A549 (cell line): ENCODE measurements at regions not wholly inside any gene's neighbourhood (a gene's known extent, or its start where the extent isn't known, plus 50 kb on each side); places are given as distances from the start of the nearest gene placed in this dataset.
A peak's percentile ranks its signal among the peaks of the same experiment; 100 is the strongest.

ENCODE experiments used
- ATAC-seq, 2 experiments: fragments of 200-7000 bp in 1 of 2; fragments of >200 bp in 1 of 2; cut with Nextera tagmentation in 1 of 2; cut with Tn5 transposase in 1 of 2; 3 replicates each; pipeline versions ENCODE4 v1.8.0 to v1.9.1; 2018 to 2020; ENCODE audit warnings: mild to moderate bottlenecking in 1 of 2, moderate library complexity in 1 of 2
- CTCF ChIA-PET: fragments of 300-600 bp; sonication (Branson Sonifier 250); formaldehyde crosslinking; extraction: SDS; loops from one replicate; lab custom pipeline; 2021; ENCODE audit warnings: antibody characterized with exemption, inconsistent platforms; lab: Yijun Ruan, JAX
- POLR2A ChIA-PET: fragments of 350-600 bp; formaldehyde crosslinking; extraction: SDS; loops from one replicate; lab custom pipeline; 2021; ENCODE audit warnings: antibody characterized with exemption, inconsistent platforms; lab: Yijun Ruan, JAX
- DNase-seq, 2 experiments: peaks; one replicate each; pipeline versions ENCODE4 v3.0.0 to v3.0.0-alpha.2; 2011 to 2016; ENCODE audit warnings: low read depth in 1 of 2, low spot score in 1 of 2
- FAIRE-seq: peaks from 2 replicates; lab custom pipeline; 2011; peaks lifted over from hg19 to GRCh38; lab: Jason Lieb, UNC
- H3K27ac ChIP-seq, 2 experiments: fragments of >200 bp; sonication (Bioruptor Twin); formaldehyde crosslinking; 3 replicates each; pipeline ENCODE4 v1.5.1; 2016 to 2017
- H3K4me1 ChIP-seq: fragments of >200 bp; sonication (Bioruptor Twin); formaldehyde crosslinking; 3 replicates; pipeline ENCODE4 v1.6.1; 2016
- H3K4me2 ChIP-seq: fragments of >200 bp; sonication (Bioruptor Twin); formaldehyde crosslinking; 3 replicates; pipeline ENCODE4 v1.6.1; 2016
- H3K4me3 ChIP-seq: fragments of >200 bp; sonication (Bioruptor Twin); formaldehyde crosslinking; 3 replicates; pipeline ENCODE4 v1.5.1; 2016
- H3K9me3 ChIP-seq: fragments of >200 bp; sonication (Bioruptor Twin); formaldehyde crosslinking; 3 replicates; pipeline ENCODE4 v1.6.1; 2016
- CEBPB ChIP-seq, 2 experiments: fragments of >200 bp in 1 of 2; sonication (Bioruptor Twin) in 1 of 2; formaldehyde crosslinking in 1 of 2; IDR thresholded peaks; 2 replicates each; pipeline ENCODE4 v1.6.1; 2012 to 2016
- E2F6 ChIP-seq: IDR thresholded peaks from 2 replicates; pipeline ENCODE4 v1.6.1; 2012; ENCODE audit warnings: low read depth, borderline replicate concordance
- EP300 ChIP-seq, 2 experiments: fragments of >200 bp; sonication (Bioruptor Twin); formaldehyde crosslinking; IDR thresholded peaks; 2 replicates in 1 of 2; 3 replicates in 1 of 2; pipeline ENCODE4 v1.6.1; 2016 to 2017
- ESRRA ChIP-seq: fragments of 150-350 bp; IDR thresholded peaks from 2 replicates; pipeline ENCODE4 v1.6.1; 2014; ENCODE audit warnings: mild to moderate bottlenecking, low read length, borderline replicate concordance
- FOSB ChIP-seq: fragments of 250-450 bp; sonication (Bioruptor Pico); IDR thresholded peaks from 2 replicates; pipeline ENCODE4 v1.5.0; 2020; ENCODE audit warnings: mild to moderate bottlenecking, moderate library complexity
- MAX ChIP-seq: IDR thresholded peaks from 2 replicates; pipeline ENCODE4 v1.6.1; 2012
- NR3C1 ChIP-seq: fragments of >200 bp; sonication (Bioruptor Twin); formaldehyde crosslinking; IDR thresholded peaks from 3 replicates; pipeline ENCODE4 v1.6.1; 2017
- POLR2A ChIP-seq: IDR thresholded peaks from 2 replicates; pipeline ENCODE4 v1.6.1; 2012; ENCODE audit warnings: mild to moderate bottlenecking, low read length
- RAD21 ChIP-seq, 2 experiments: fragments of >200 bp in 1 of 2; sonication (Bioruptor Twin) in 1 of 2; formaldehyde crosslinking in 1 of 2; IDR thresholded peaks in 1 of 2; conservative IDR thresholded peaks in 1 of 2; 2 replicates in 1 of 2; 3 replicates in 1 of 2; pipeline ENCODE4 v1.6.1; 2012 to 2018; ENCODE audit warnings: inconsistent platforms in 1 of 2
- RARB ChIP-seq: fragments of 250-450 bp; sonication (Bioruptor Pico); IDR thresholded peaks from 2 replicates; pipeline ENCODE4 v1.8.0; 2021; ENCODE audit warnings: mild to moderate bottlenecking, moderate library complexity
- RFX5 ChIP-seq: fragments of 450-650 bp; IDR thresholded peaks from 2 replicates; pipeline ENCODE4 v1.7.1; 2014; ENCODE audit warnings: antibody characterized with exemption, mild to moderate bottlenecking, moderate library complexity
- RNF2 ChIP-seq: fragments of 200-600 bp; sonication (generic); IDR thresholded peaks from 2 replicates; pipeline ENCODE4 v1.6.1; 2016; ENCODE audit warnings: low read depth, mild to moderate bottlenecking, antibody characterized with exemption, moderate library complexity, borderline replicate concordance
- TP53 ChIP-seq: fragments of 250-450 bp; sonication (Bioruptor Pico); IDR thresholded peaks from 2 replicates; pipeline ENCODE4 v1.5.0; 2021; ENCODE audit warnings: mild to moderate bottlenecking, moderate library complexity
- ZFP36 ChIP-seq: fragments of 450-650 bp; IDR thresholded peaks from 2 replicates; pipeline ENCODE4 v1.6.1; 2014; ENCODE audit warnings: borderline replicate concordance; ENCODE audit not compliant: partially characterized antibody
- ZSCAN20 ChIP-seq: fragments of 250-450 bp; sonication (Bioruptor Pico); IDR thresholded peaks from 2 replicates; pipeline ENCODE4 v1.8.0; 2022; ENCODE audit warnings: mild to moderate bottlenecking, moderate library complexity
- WGBS: methylation state at CpG from one replicate; pipeline ENCODE4 v1.1.6; 2017; ENCODE audit errors: missing lambda C conversion rate; 5-methylcytosine and 5-hydroxymethylcytosine counted together
- TF ChIP-seq, protein P1 (sequence below): fragments of >200 bp; sonication (Bioruptor Twin); formaldehyde crosslinking; IDR thresholded peaks from 3 replicates; pipeline ENCODE4 v1.5.1; 2016
- TF ChIP-seq, protein P2 (sequence below): fragments of >200 bp; sonication (Bioruptor Twin); formaldehyde crosslinking; IDR thresholded peaks from 3 replicates; pipeline ENCODE4 v1.6.1; 2016

GRCh38 chr7:20083781-20084180, 133.4 kb downstream of the MACC1 start:
- H3K4me3 ChIP-seq, result no peak overlapping the region
- H3K9me3 ChIP-seq, result no peaks in the 10 kb centered on the region
- H3K4me2 ChIP-seq, result no peak overlapping the region
- DNase-seq (peak; percentile 1 to 2), FAIRE-seq (no peak), ATAC-seq (no peak; a peak in 1 of 6 replicates)
- H3K4me1 ChIP-seq, result no peaks in the 10 kb centered on the region
- CTCF ChIA-PET, result no interaction called here
- POLR2A ChIA-PET, result no interaction called here
- WGBS, result 72% methylated on average over 1 of the region's 1 CpG
- TF ChIP-seq CEBPB (IDR thresholded peaks at IDR 0.05) (peak; percentile 38 to 52; a peak in 3 of 4 replicates), MAX (no peak), NR3C1 (no peak), RNF2 (no peak)
- H3K27ac ChIP-seq, result no peak overlapping the region

- no peaks in the 10 kb centered on the region for H3K4me1 ChIP-seq
- H3K4me3 ChIP-seq, result no peak overlapping the region
- H3K9me3 ChIP-seq, result no peaks in the 10 kb centered on the region
- CTCF ChIA-PET, result no interaction called here
- TF ChIP-seq CEBPB (IDR thresholded peaks at IDR 0.05), result no peak
- TF ChIP-seq ZSCAN20, result no peak
- no peak for TF ChIP-seq RFX5
- TF ChIP-seq EP300 (IDR thresholded peaks at IDR 0.05), result no peak
- TF ChIP-seq E2F6, result no peak
- no peak for TF ChIP-seq TP53
- no peak for TF ChIP-seq ZFP36
- no peak for TF ChIP-seq RARB (CRISPR knock-in tag)
- TF ChIP-seq ESRRA, result no peak
- TF ChIP-seq, protein P1, sequence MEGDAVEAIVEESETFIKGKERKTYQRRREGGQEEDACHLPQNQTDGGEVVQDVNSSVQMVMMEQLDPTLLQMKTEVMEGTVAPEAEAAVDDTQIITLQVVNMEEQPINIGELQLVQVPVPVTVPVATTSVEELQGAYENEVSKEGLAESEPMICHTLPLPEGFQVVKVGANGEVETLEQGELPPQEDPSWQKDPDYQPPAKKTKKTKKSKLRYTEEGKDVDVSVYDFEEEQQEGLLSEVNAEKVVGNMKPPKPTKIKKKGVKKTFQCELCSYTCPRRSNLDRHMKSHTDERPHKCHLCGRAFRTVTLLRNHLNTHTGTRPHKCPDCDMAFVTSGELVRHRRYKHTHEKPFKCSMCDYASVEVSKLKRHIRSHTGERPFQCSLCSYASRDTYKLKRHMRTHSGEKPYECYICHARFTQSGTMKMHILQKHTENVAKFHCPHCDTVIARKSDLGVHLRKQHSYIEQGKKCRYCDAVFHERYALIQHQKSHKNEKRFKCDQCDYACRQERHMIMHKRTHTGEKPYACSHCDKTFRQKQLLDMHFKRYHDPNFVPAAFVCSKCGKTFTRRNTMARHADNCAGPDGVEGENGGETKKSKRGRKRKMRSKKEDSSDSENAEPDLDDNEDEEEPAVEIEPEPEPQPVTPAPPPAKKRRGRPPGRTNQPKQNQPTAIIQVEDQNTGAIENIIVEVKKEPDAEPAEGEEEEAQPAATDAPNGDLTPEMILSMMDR, result no peak
- TF ChIP-seq RAD21 (conservative IDR thresholded peaks at IDR 0.05 in 1 of 2, IDR thresholded peaks at IDR 0.05 in 1 of 2), result no peak
- POLR2A ChIA-PET, result no interaction called here
- FAIRE-seq (no peak), ATAC-seq (no peak), DNase-seq (no peak)
- H3K27ac ChIP-seq, result no peak overlapping the region
- no peak overlapping the region for H3K4me2 ChIP-seq
Observed at GRCh38 chr7:20079080-20079479, 138.1 kb downstream of the MACC1 start.

DNA sequence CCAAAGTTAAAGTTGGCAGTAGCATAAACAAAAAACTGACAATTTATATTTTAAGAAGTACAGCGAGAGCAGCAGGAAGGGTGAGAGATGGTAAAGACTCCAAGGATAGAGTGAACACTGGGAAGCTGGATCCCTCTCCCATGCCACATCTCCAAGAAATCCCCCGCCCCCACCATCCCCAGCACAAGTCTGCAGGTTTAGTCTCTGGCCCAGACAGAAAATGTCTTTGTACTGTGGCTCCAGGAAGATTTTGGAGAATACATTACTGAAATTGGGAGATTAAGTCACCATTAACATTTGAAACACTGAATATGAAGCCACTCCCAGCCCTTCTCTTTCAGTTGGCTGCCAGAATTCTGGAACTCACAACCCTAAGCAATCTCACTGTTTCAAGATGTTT, 140.3 kb downstream of the MACC1 start:
- no peak for FAIRE-seq
- 72% methylated on average over 2 of the region's 2 CpGs for WGBS
- no peak overlapping the region for H3K27ac ChIP-seq
- H3K4me1 ChIP-seq, result no peaks in the 10 kb centered on the region
- ChIA-PET CTCF (no interaction called here), POLR2A (no interaction called here)
- no peak overlapping the region for H3K4me3 ChIP-seq
- ATAC-seq, result no peak
- no peak overlapping the region for H3K4me2 ChIP-seq
- TF ChIP-seq EP300 (IDR thresholded peaks at IDR 0.05) (no peak), E2F6 (no peak), RAD21 (conservative IDR thresholded peaks at IDR 0.05 in 1 of 2, IDR thresholded peaks at IDR 0.05 in 1 of 2) (no peak), POLR2A (no peak), ZFP36 (no peak), FOSB (no peak)
- TF ChIP-seq, protein P2, sequence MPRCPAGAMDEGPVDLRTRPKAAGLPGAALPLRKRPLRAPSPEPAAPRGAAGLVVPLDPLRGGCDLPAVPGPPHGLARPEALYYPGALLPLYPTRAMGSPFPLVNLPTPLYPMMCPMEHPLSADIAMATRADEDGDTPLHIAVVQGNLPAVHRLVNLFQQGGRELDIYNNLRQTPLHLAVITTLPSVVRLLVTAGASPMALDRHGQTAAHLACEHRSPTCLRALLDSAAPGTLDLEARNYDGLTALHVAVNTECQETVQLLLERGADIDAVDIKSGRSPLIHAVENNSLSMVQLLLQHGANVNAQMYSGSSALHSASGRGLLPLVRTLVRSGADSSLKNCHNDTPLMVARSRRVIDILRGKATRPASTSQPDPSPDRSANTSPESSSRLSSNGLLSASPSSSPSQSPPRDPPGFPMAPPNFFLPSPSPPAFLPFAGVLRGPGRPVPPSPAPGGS, result no peak
- TF ChIP-seq, all 56 proteins: peak for 0
- DNase-seq, result no peak
- H3K9me3 ChIP-seq, result no peaks in the 10 kb centered on the region
